Mesodermal cell (in vitro differentiated cells): ENCODE measurements at regions not wholly inside any gene's neighbourhood (a gene's known extent, or its start where the extent isn't known, plus 50 kb on each side); places are given as distances from the start of the nearest gene placed in this dataset.

Experiments
- H3K27ac ChIP-seq: 2 replicates; pipeline ENCODE4 v1.7.0; 2013; ENCODE audit warnings: mild to moderate bottlenecking, low read depth, low read length, moderate library complexity; ENCODE audit not compliant: severe bottlenecking
- H3K36me3 ChIP-seq: 2 replicates; pipeline ENCODE4 v1.7.1; 2013; ENCODE audit warnings: mild to moderate bottlenecking, low read length, moderate library complexity; ENCODE audit not compliant: control insufficient read depth, insufficient read depth
- H3K4me1 ChIP-seq: one replicate; pipeline ENCODE4 v1.7.1; 2013; ENCODE audit warnings: mild to moderate bottlenecking, low read length; ENCODE audit not compliant: insufficient read depth, control insufficient read depth, poor library complexity, severe bottlenecking
- H3K4me3 ChIP-seq: 2 replicates; pipeline ENCODE4 v1.7.0; 2013; ENCODE audit warnings: low read length, control low read depth, mild to moderate bottlenecking; ENCODE audit not compliant: insufficient read depth, poor library complexity, severe bottlenecking; ENCODE audit errors: extremely low read depth
- H3K9me3 ChIP-seq: 2 replicates; pipeline ENCODE4 v1.7.1; 2013; ENCODE audit warnings: mild to moderate bottlenecking, low read length, moderate library complexity; ENCODE audit not compliant: control insufficient read depth
- WGBS, 2 experiments: methylation state at CpG; one replicate each; pipeline ENCODE4 v1.1.5; 2013; ENCODE audit warnings: missing lambda C conversion rate in 2 of 2; ENCODE audit not compliant: insufficient coverage in 2 of 2; 5-methylcytosine and 5-hydroxymethylcytosine counted together

GRCh38 chr6:74133073-74133472, 437.1 kb downstream of the CD109 start:
- no peaks in the 10 kb centered on the region for H3K4me1 ChIP-seq
- no peaks in the 10 kb centered on the region for H3K9me3 ChIP-seq
- no peak overlapping the region for H3K27ac ChIP-seq
- no peaks in the 10 kb centered on the region for H3K36me3 ChIP-seq
- WGBS, 2 experiments: 100% methylated on average over 1 of the region's 1 CpG
- no peak overlapping the region for H3K4me3 ChIP-seq

- no peaks in the 10 kb centered on the region for H3K4me1 ChIP-seq
- no peaks in the 10 kb centered on the region for H3K36me3 ChIP-seq
- 100% methylated on average over 1 of the region's 2 CpGs; no CpG with 5 or more reads in 1 of the 2 experiments for WGBS, 2 experiments
- H3K4me3 ChIP-seq: no peak overlapping the region
- H3K9me3 ChIP-seq: no peaks in the 10 kb centered on the region
- H3K27ac ChIP-seq: no peak overlapping the region
Observed at GRCh38 chr6:74130641-74131040, 434.6 kb downstream of the CD109 start.

GRCh38 chr6:74128536-74128935, 432.5 kb downstream of the CD109 start:
- Histone ChIP-seq H3K27ac (no peak overlapping the region), H3K4me1 (no peaks in the 10 kb centered on the region), H3K4me3 (no peak overlapping the region), H3K9me3 (no peaks in the 10 kb centered on the region), H3K36me3 (no peaks in the 10 kb centered on the region)
- no CpG with 5 or more reads among the region's 1 CpG for WGBS, 2 experiments

GRCh38 chr6:74117113-74117512, 421.1 kb downstream of the CD109 start:
- no peaks in the 10 kb centered on the region for H3K9me3 ChIP-seq
- no peak overlapping the region for H3K27ac ChIP-seq
- H3K4me1 ChIP-seq: no peaks in the 10 kb centered on the region
- H3K4me3 ChIP-seq: no peak overlapping the region
- H3K36me3 ChIP-seq: no peaks in the 10 kb centered on the region
- no CpG with 5 or more reads among the region's 1 CpG for WGBS, 2 experiments

GRCh38 chr6:74115674-74116073, 419.7 kb downstream of the CD109 start:
- H3K4me3 ChIP-seq: no peak overlapping the region
- WGBS, 2 experiments: 79 to 87% methylated on average over 2 of the region's 3 CpGs
- no peaks in the 10 kb centered on the region for H3K4me1 ChIP-seq
- no peaks in the 10 kb centered on the region for H3K36me3 ChIP-seq
- H3K9me3 ChIP-seq: no peaks in the 10 kb centered on the region
- H3K27ac ChIP-seq: no peak overlapping the region

GRCh38 chr6:74114428-74114827, 418.4 kb downstream of the CD109 start:
- H3K4me1 ChIP-seq: no peaks in the 10 kb centered on the region
- 71 to 90% methylated on average over 2 of the region's 2 CpGs for WGBS, 2 experiments
- H3K4me3 ChIP-seq: no peak overlapping the region
- H3K27ac ChIP-seq: no peak overlapping the region
- no peaks in the 10 kb centered on the region for H3K9me3 ChIP-seq
- H3K36me3 ChIP-seq: no peaks in the 10 kb centered on the region

- 73 to 88% methylated on average over 1 of the region's 2 CpGs for WGBS, 2 experiments
- no peak overlapping the region for H3K27ac ChIP-seq
Observed at GRCh38 chr6:74113901-74114300, 417.9 kb downstream of the CD109 start.

GRCh38 chr6:74103417-74103816, 407.4 kb downstream of the CD109 start:
- Histone ChIP-seq H3K36me3 (no peaks in the 10 kb centered on the region), H3K27ac (no peak overlapping the region), H3K4me3 (no peak overlapping the region)

More at GRCh38 chr6:74113901-74114300, 417.9 kb downstream of the CD109 start:
- Histone ChIP-seq H3K4me1 (no peaks in the 10 kb centered on the region), H3K4me3 (no peak overlapping the region), H3K36me3 (no peaks in the 10 kb centered on the region), H3K9me3 (no peaks in the 10 kb centered on the region)

GRCh38 chr6:74100719-74101287, 404.8 kb downstream of the CD109 start:
- no peaks in the 10 kb centered on the region for H3K36me3 ChIP-seq
- no peak overlapping the region for H3K27ac ChIP-seq
- H3K4me3 ChIP-seq: no peak overlapping the region
- H3K9me3 ChIP-seq: no peaks in the 10 kb centered on the region
- H3K4me1 ChIP-seq: no peaks in the 10 kb centered on the region

More at GRCh38 chr6:74103417-74103816, 407.4 kb downstream of the CD109 start:
- H3K4me1 ChIP-seq: no peaks in the 10 kb centered on the region
- H3K9me3 ChIP-seq: no peaks in the 10 kb centered on the region

- H3K4me1 ChIP-seq: no peaks in the 10 kb centered on the region
- no peak overlapping the region for H3K27ac ChIP-seq
- H3K9me3 ChIP-seq: no peaks in the 10 kb centered on the region
- no peak overlapping the region for H3K4me3 ChIP-seq
- H3K36me3 ChIP-seq: no peaks in the 10 kb centered on the region
Observed at GRCh38 chr6:74096329-74096728, 400.3 kb downstream of the CD109 start.

GRCh38 chr6:74093361-74093760, 397.4 kb downstream of the CD109 start:
- H3K36me3 ChIP-seq: no peaks in the 10 kb centered on the region
- no peak overlapping the region for H3K27ac ChIP-seq
- no peaks in the 10 kb centered on the region for H3K4me1 ChIP-seq
- no peak overlapping the region for H3K4me3 ChIP-seq
- WGBS, 2 experiments: no CpG with 5 or more reads among the region's 1 CpG
- no peaks in the 10 kb centered on the region for H3K9me3 ChIP-seq
